ENCODE measurements at regions not wholly inside any gene's neighbourhood (a gene's known extent, or its start where the extent isn't known, plus 50 kb on each side); places are given as distances from the start of the nearest gene placed in this dataset.

DNA sequence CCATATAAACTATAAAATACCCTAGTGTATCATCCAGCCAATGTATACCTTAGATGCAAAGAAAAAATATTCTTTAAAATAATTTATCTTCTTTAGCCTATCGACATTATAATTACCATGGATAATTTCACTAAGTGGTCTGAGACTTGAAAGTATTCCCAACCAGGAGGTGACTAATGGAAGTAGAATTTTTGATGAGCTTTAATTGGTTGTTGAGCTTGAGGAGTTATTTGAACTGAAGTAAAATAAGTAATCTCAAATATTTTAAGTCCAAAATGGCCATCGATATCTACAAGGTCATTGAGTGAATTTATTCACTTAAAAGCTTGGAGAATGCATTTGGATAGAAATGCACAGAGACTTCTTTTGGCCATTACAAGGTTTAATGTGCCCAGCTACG lies 436.2 kb downstream of the TLL1 start:
- Histone ChIP-seq H3K36me3 (no peaks in the 10 kb centered on the region), H3K4me3 (no peak overlapping the region), H3K27me3 (no peaks in the 10 kb centered on the region), H3K4me1 (no peaks in the 10 kb centered on the region), H3K9me3 (no peaks in the 10 kb centered on the region), H3K27ac (no peak overlapping the region)
- in situ Hi-C loops (cut with MboI; ENCODE audit: low pct_ligation_motif_present in 1 of 4, low pct_unique_long_range_greater_than_20kb in 1 of 4, low sequenced_read_pairs in 3 of 4), result no loop called here
- intact Hi-C loops (cut with DNase I; ENCODE audit: low total_unique reads), result no loop called here
- TF ChIP-seq EP300 (IDR thresholded peaks at IDR 0.05; ENCODE audit: low read depth) (no peak), POLR2A (IDR thresholded peaks at IDR 0.05) (no peak), POLR2AphosphoS5 (IDR thresholded peaks at IDR 0.05) (no peak)
- TF ChIP-seq, protein P1, sequence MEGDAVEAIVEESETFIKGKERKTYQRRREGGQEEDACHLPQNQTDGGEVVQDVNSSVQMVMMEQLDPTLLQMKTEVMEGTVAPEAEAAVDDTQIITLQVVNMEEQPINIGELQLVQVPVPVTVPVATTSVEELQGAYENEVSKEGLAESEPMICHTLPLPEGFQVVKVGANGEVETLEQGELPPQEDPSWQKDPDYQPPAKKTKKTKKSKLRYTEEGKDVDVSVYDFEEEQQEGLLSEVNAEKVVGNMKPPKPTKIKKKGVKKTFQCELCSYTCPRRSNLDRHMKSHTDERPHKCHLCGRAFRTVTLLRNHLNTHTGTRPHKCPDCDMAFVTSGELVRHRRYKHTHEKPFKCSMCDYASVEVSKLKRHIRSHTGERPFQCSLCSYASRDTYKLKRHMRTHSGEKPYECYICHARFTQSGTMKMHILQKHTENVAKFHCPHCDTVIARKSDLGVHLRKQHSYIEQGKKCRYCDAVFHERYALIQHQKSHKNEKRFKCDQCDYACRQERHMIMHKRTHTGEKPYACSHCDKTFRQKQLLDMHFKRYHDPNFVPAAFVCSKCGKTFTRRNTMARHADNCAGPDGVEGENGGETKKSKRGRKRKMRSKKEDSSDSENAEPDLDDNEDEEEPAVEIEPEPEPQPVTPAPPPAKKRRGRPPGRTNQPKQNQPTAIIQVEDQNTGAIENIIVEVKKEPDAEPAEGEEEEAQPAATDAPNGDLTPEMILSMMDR (IDR thresholded peaks at IDR 0.05), result no peak
- DNase-seq, result no peak
- WGBS, 2 donors (ENCODE audit: low coverage in 1 of 2), result 60 to 75% methylated on average over 3 of the region's 3 CpGs

DNA sequence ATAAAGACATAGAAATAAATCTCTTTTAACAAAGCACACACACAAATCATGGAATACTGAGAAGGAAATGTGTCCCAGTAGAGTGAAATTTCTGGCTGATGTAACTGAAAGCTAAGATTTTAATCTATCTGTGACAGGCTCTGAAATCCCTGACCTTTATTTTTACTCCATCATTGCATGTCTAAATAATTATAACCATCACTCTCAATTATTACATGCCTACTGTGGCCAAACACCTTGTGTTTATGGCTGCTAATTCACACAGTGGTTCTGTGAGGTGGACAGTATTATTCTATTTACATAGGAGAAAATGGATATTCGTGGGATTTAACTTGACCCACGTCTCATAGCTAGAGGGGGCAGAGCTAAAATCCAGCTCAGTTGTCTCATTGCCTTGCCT lies 438.1 kb downstream of the TLL1 start:
- 17 to 41% methylated on average over 2 of the region's 2 CpGs for WGBS, 2 donors (ENCODE audit: low coverage in 1 of 2)

DNA sequence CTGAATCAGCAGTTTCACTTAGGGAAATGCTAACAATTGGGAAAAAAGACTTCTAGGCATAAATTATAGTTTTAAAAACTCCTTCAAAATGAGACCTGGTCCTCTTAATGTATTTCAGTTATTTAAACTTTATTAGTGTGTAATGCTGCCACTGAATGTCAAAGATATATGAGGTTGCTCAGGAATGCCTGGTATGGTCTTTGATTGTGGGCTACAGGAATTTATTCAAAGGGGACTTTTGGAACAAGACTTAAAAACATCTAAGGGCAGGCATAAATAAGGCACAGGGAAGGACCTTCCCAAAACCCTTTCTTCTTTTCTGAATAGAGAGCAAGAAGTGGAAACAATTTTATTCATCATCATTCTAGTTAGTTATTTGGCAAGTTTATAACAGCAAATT lies 439.1 kb downstream of the TLL1 start:
- Histone ChIP-seq H3K36me3 (no peaks in the 10 kb centered on the region), H3K9me3 (no peaks in the 10 kb centered on the region), H3K27me3 (no peaks in the 10 kb centered on the region), H3K27ac (no peak overlapping the region), H3K4me1 (no peaks in the 10 kb centered on the region), H3K4me3 (no peak overlapping the region)
- intact Hi-C loops (cut with DNase I; ENCODE audit: low total_unique reads) (no loop called here), in situ Hi-C loops (cut with MboI; ENCODE audit: low pct_ligation_motif_present in 1 of 4, low pct_unique_long_range_greater_than_20kb in 1 of 4, low sequenced_read_pairs in 3 of 4) (no loop called here)
- TF ChIP-seq POLR2A (IDR thresholded peaks at IDR 0.05), result no peak
- DNase-seq, result no peak

More for the DNA sequence above, 438.1 kb downstream of the TLL1 start:
- no peak for DNase-seq
- no peak overlapping the region for H3K27ac ChIP-seq
- in situ Hi-C loops (cut with MboI; ENCODE audit: low pct_ligation_motif_present in 1 of 4, low pct_unique_long_range_greater_than_20kb in 1 of 4, low sequenced_read_pairs in 3 of 4), result no loop called here
- no peaks in the 10 kb centered on the region for H3K4me1 ChIP-seq
- H3K9me3 ChIP-seq, result no peaks in the 10 kb centered on the region
- H3K4me3 ChIP-seq, result no peak overlapping the region
- TF ChIP-seq POLR2A (IDR thresholded peaks at IDR 0.05) (no peak), EP300 (IDR thresholded peaks at IDR 0.05; ENCODE audit: low read depth) (no peak), POLR2AphosphoS5 (IDR thresholded peaks at IDR 0.05) (no peak)
- TF ChIP-seq, protein P1 (IDR thresholded peaks at IDR 0.05), result no peak
- no peaks in the 10 kb centered on the region for H3K36me3 ChIP-seq
- H3K27me3 ChIP-seq, result no peaks in the 10 kb centered on the region
- intact Hi-C loops (cut with DNase I; ENCODE audit: low total_unique reads), result no loop called here

DNA sequence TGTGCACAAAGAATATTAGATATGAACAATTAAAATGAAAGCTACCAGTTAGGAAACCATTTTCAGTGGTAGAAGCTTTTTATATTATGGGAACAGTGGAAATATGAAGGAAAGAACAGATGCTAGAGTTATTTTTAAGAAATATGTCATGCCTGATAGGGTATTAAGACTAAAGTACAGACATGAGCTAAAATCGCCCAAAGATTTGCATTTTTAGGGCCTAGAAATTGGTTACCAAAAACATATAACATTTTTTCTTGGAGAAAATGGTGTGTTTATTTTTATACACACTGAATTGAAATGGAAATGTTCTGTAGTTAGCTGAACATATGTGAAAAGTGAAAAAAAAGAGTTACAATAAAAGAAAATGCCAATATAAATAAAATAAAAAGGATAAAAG lies 441.9 kb downstream of the TLL1 start:
- Histone ChIP-seq H3K9me3 (no peaks in the 10 kb centered on the region), H3K27me3 (no peaks in the 10 kb centered on the region), H3K27ac (no peak overlapping the region), H3K4me1 (no peaks in the 10 kb centered on the region), H3K36me3 (no peaks in the 10 kb centered on the region), H3K4me3 (no peak overlapping the region)
- WGBS, 2 donors (ENCODE audit: low coverage in 1 of 2), result 70 to 77% methylated on average over 1 of the region's 1 CpG
- no peak for DNase-seq
- intact Hi-C loops (cut with DNase I; ENCODE audit: low total_unique reads) (no loop called here), in situ Hi-C loops (cut with MboI; ENCODE audit: low pct_ligation_motif_present in 1 of 4, low pct_unique_long_range_greater_than_20kb in 1 of 4, low sequenced_read_pairs in 3 of 4) (no loop called here)
- no peak for TF ChIP-seq POLR2AphosphoS5 (IDR thresholded peaks at IDR 0.05)
- TF ChIP-seq, protein P1 (IDR thresholded peaks at IDR 0.05), result no peak
- TF ChIP-seq POLR2A (IDR thresholded peaks at IDR 0.05), result no peak
- no peak for TF ChIP-seq EP300 (IDR thresholded peaks at IDR 0.05; ENCODE audit: low read depth)

DNA sequence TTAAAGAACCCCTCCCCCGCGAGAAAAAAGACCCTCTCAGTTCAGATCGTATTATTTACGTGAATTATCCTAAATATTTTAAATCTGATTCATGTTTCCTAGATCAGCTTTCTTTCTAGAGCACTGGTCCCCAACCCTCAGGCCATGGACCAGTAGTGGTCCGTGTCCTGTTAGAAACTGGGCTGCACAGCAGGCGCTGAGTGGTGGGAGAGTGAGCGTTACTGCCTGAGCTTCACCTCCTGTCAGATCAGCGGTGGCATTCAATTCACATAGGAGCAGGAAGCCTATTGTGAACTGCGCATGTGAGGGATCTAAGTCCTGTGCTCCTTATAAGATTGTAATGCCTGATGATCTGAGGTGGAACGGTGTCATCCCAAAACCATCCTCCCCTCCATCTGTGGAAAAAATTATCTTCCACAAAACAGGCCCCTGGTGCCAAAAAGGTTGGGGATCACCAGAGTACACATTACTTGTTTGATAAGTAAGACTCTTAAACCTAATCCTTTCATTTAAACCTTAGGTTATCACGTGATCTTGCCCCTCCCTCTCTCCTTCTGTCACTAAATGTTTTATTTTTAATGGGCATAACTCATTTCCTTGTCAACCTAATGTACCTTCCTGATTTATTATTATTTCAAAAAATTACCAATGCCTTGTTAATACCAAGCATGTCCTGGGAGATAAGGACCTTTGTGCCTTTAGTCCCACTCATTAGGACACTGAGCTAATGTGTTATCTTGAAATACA lies 442.9 kb downstream of the TLL1 start:
- no peak overlapping the region for H3K4me3 ChIP-seq
- no peaks in the 10 kb centered on the region for H3K36me3 ChIP-seq
- no peaks in the 10 kb centered on the region for H3K4me1 ChIP-seq
- intact Hi-C loops (cut with DNase I; ENCODE audit: low total_unique reads) (no loop called here), in situ Hi-C loops (cut with MboI; ENCODE audit: low pct_ligation_motif_present in 1 of 4, low pct_unique_long_range_greater_than_20kb in 1 of 4, low sequenced_read_pairs in 3 of 4) (no loop called here)
- no peaks in the 10 kb centered on the region for H3K27me3 ChIP-seq
- no peaks in the 10 kb centered on the region for H3K9me3 ChIP-seq
- TF ChIP-seq POLR2AphosphoS5 (IDR thresholded peaks at IDR 0.05) (no peak), POLR2A (IDR thresholded peaks at IDR 0.05) (no peak), EP300 (IDR thresholded peaks at IDR 0.05; ENCODE audit: low read depth) (no peak)
- TF ChIP-seq, protein P1 (IDR thresholded peaks at IDR 0.05), result no peak
- DNase-seq, result no peak
- no peak overlapping the region for H3K27ac ChIP-seq
- 83 to 88% methylated on average over 6 to 11 of the region's 11 CpGs for WGBS, 2 donors (ENCODE audit: low coverage in 1 of 2)
